ENCODE measurements at regions not wholly inside any gene's neighbourhood (a gene's known extent, or its start where the extent isn't known, plus 50 kb on each side); places are given as distances from the start of the nearest gene placed in this dataset.
"Not testable (repeated sequence)": the region's sequence is repeated elsewhere in the genome, so short reads cannot be mapped to it uniquely, and the experiment has no call there.

- DNase-seq, result not testable (repeated sequence)
Observed at GRCh38 chr1:99444211-99444927, 180.1 kb downstream of the PLPPR4 start.

- no peak for DNase-seq
Observed at GRCh38 chr1:99445071-99445470, 180.8 kb downstream of the PLPPR4 start.

GRCh38 chr1:99445486-99445885 lies 181.2 kb downstream of the PLPPR4 start:
- DNase-seq, result peak; percentile 77 to 81

GRCh38 chr1:99447721-99448120 lies 183.4 kb downstream of the PLPPR4 start:
- DNase-seq, result no peak

- no peak for DNase-seq
Observed at GRCh38 chr1:99455760-99456159, 190.2 kb upstream of the PALMD start.

- DNase-seq, result no peak
Observed at GRCh38 chr1:99456536-99456935, 189.4 kb upstream of the PALMD start.

GRCh38 chr1:99457381-99458165 lies 188.3 kb upstream of the PALMD start:
- DNase-seq, result no peak

GRCh38 chr1:99461499-99461898 lies 184.4 kb upstream of the PALMD start:
- no peak for DNase-seq

GRCh38 chr1:99464738-99465137 lies 181.2 kb upstream of the PALMD start:
- no peak for DNase-seq

GRCh38 chr1:99465176-99465900 lies 180.6 kb upstream of the PALMD start:
- DNase-seq, result no peak

- DNase-seq, result no peak
Observed at GRCh38 chr1:99467645-99468044, 178.3 kb upstream of the PALMD start.

- DNase-seq, result peak in 1 of 2 donors; percentile 13
Observed at GRCh38 chr1:99469550-99469971, 176.4 kb upstream of the PALMD start.

- DNase-seq, result no peak
Observed at GRCh38 chr1:99472893-99473292, 173.0 kb upstream of the PALMD start.

- DNase-seq, result no peak
Observed at GRCh38 chr1:99474350-99474893, 171.5 kb upstream of the PALMD start.

GRCh38 chr1:99476058-99476457 lies 169.9 kb upstream of the PALMD start:
- DNase-seq, result no peak

GRCh38 chr1:99481391-99481996 lies 164.4 kb upstream of the PALMD start:
- peak; percentile 52 to 66 for DNase-seq

GRCh38 chr1:99482286-99482685 lies 163.6 kb upstream of the PALMD start:
- DNase-seq, result no peak

- DNase-seq, result no peak
Observed at GRCh38 chr1:99482750-99483149, 163.2 kb upstream of the PALMD start.

- DNase-seq, result no peak
Observed at GRCh38 chr1:99490031-99490430, 155.9 kb upstream of the PALMD start.

- no peak for DNase-seq
Observed at GRCh38 chr1:99496067-99496466, 149.8 kb upstream of the PALMD start.

GRCh38 chr1:99497690-99498089 lies 148.2 kb upstream of the PALMD start:
- no peak for DNase-seq

- DNase-seq, result no peak
Observed at GRCh38 chr1:99500541-99500940, 145.4 kb upstream of the PALMD start.

All from right lung (tissue), 2 donors.